ENCODE measurements at regions not wholly inside any gene's neighbourhood (a gene's known extent, or its start where the extent isn't known, plus 50 kb on each side); places are given as distances from the start of the nearest gene placed in this dataset.

- intact Hi-C loops (cut with DNase I): no loop called here
- no peak for DNase-seq
- Histone ChIP-seq H3K4me1 (peaks cover 0 to 5% (median 0%) of the 10 kb centered on the region in 4 donors), H3K36me3 (no peaks in the 10 kb centered on the region), H3K27ac (no peak overlapping the region), H3K4me3 (no peak overlapping the region), H3K9me3 (no peaks in the 10 kb centered on the region), H3K27me3 (no peaks in the 10 kb centered on the region)
- TF ChIP-seq CTCF (IDR thresholded peaks at IDR 0.05): no peak
- TF ChIP-seq POLR2A (IDR thresholded peaks at IDR 0.05): no peak
- no peak for ATAC-seq
Observed at GRCh38 chr1:200305806-200306205, 104.0 kb downstream of the ZNF281 start.

GRCh38 chr1:200304171-200304570 is 105.7 kb downstream of the ZNF281 start:
- ATAC-seq: no peak
- Histone ChIP-seq H3K4me3 (no peak overlapping the region), H3K36me3 (no peaks in the 10 kb centered on the region), H3K27me3 (no peaks in the 10 kb centered on the region), H3K4me1 (peaks cover 0 to 5% (median 0%) of the 10 kb centered on the region in 4 donors), H3K9me3 (no peaks in the 10 kb centered on the region), H3K27ac (no peak overlapping the region)
- intact Hi-C loops (cut with DNase I): no loop called here
- DNase-seq: no peak
- TF ChIP-seq CTCF (IDR thresholded peaks at IDR 0.05) (no peak), POLR2A (IDR thresholded peaks at IDR 0.05) (no peak)
- WGBS (ENCODE audit: insufficient coverage, low coverage, low lambda C conversion rate, missing lambda C conversion rate): 95% methylated on average over 1 of the region's 1 CpG

- ATAC-seq (peak; percentile 63 to 75 (median 65)), DNase-seq (peak; percentile 58 to 71 (median 63))
- no peaks in the 10 kb centered on the region for H3K9me3 ChIP-seq
- H3K27ac ChIP-seq: peak overlapping the region; percentile 65 to 94 (median 91)
- H3K4me3 ChIP-seq: peak overlapping the region; percentile 56 to 79 (median 64)
- no peaks in the 10 kb centered on the region for H3K36me3 ChIP-seq
- 7% methylated on average over 11 of the region's 13 CpGs for WGBS (ENCODE audit: insufficient coverage, low coverage, low lambda C conversion rate, missing lambda C conversion rate)
- no peaks in the 10 kb centered on the region for H3K27me3 ChIP-seq
- H3K4me1 ChIP-seq: peaks cover 0 to 13% (median under 1%) of the 10 kb centered on the region in 4 donors
- intact Hi-C loops (cut with DNase I): no loop called here
- TF ChIP-seq CTCF (IDR thresholded peaks at IDR 0.05): peak in 1 of 4 donors; percentile 32
- no peak for TF ChIP-seq POLR2A (IDR thresholded peaks at IDR 0.05)
Observed at GRCh38 chr1:200302921-200303290, 106.9 kb downstream of the ZNF281 start.

GRCh38 chr1:200302192-200302920 is 107.5 kb downstream of the ZNF281 start:
- peak in 2 of 4 donors; percentile 14 to 20 for TF ChIP-seq CTCF (IDR thresholded peaks at IDR 0.05)
- TF ChIP-seq POLR2A (IDR thresholded peaks at IDR 0.05): no peak
- Histone ChIP-seq H3K27ac (peak overlapping the region; percentile 65 to 94 (median 91)), H3K4me1 (peaks cover 0 to 18% (median 4%) of the 10 kb centered on the region in 4 donors), H3K4me3 (peak overlapping the region; percentile 56 to 79 (median 64)), H3K9me3 (no peaks in the 10 kb centered on the region), H3K27me3 (no peaks in the 10 kb centered on the region), H3K36me3 (no peaks in the 10 kb centered on the region)
- ATAC-seq (peak; percentile 72 to 80 (median 78)), DNase-seq (peak; percentile 64 to 70 (median 64))
- intact Hi-C loops (cut with DNase I): no loop called here
- under 1% methylated on average over 28 of the region's 36 CpGs for WGBS (ENCODE audit: insufficient coverage, low coverage, low lambda C conversion rate, missing lambda C conversion rate)

Data from right lobe of liver (tissue), 6 donors.